Mammary epithelial cell (primary cell): ENCODE measurements at regions not wholly inside any gene's neighbourhood (a gene's known extent, or its start where the extent isn't known, plus 50 kb on each side); places are given as distances from the start of the nearest gene placed in this dataset.

Experiments
- CTCF ChIP-seq, 2 donors: IDR thresholded peaks in 1 of 2; conservative IDR thresholded peaks in 1 of 2; 2 replicates each; pipeline ENCODE4 v1.5.1; 2011 to 2012; ENCODE audit warnings: inconsistent platforms in 2 of 2, low read length in 2 of 2, mild to moderate bottlenecking in 2 of 2, control low read depth in 1 of 2, low read depth in 1 of 2; ENCODE audit not compliant: insufficient read depth in 1 of 2; ENCODE audit errors: extremely low read depth in 1 of 2
- EZH2 ChIP-seq: IDR thresholded peaks from 2 replicates; pipeline ENCODE4 v1.6.1; 2012; ENCODE audit warnings: low read length, inconsistent platforms, borderline replicate concordance

GRCh38 chr6:2410656-2411380 is 165.4 kb upstream of the GMDS start:
- TF ChIP-seq EZH2 (no peak), CTCF (conservative IDR thresholded peaks at IDR 0.05 in 1 of 2, IDR thresholded peaks at IDR 0.05 in 1 of 2; ENCODE audit: extremely low read depth in 1 of 2, insufficient read depth in 1 of 2, low read depth in 1 of 2, low read length in 2 of 2) (no peak)
